ENCODE measurements at regions not wholly inside any gene's neighbourhood (a gene's known extent, or its start where the extent isn't known, plus 50 kb on each side); places are given as distances from the start of the nearest gene placed in this dataset.

DNA sequence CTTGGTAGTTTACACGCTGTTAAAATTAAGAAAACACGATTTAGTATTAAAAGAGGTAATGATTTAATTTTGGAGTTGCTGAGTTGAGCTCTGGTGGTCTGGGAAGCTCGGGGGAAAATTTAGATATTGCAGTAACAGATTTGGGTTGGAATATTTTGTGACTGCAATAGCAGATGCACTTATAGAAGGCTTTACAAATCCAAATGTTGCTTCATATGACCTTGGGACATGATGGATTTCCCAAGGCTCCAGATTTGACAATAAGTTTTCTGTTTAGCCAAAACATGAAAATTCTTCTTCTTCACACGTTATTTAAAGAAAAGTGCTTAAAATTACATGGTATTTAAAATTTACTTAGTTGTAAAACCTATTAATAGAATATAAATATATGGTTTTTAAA, 302.0 kb downstream of the SPRY1 start:
- DNase-seq (ENCODE audit: low read depth) = no peak
- no peak overlapping the region for H3K4me3 ChIP-seq (ENCODE audit: low read depth, low read length)
- TF ChIP-seq, protein P1, sequence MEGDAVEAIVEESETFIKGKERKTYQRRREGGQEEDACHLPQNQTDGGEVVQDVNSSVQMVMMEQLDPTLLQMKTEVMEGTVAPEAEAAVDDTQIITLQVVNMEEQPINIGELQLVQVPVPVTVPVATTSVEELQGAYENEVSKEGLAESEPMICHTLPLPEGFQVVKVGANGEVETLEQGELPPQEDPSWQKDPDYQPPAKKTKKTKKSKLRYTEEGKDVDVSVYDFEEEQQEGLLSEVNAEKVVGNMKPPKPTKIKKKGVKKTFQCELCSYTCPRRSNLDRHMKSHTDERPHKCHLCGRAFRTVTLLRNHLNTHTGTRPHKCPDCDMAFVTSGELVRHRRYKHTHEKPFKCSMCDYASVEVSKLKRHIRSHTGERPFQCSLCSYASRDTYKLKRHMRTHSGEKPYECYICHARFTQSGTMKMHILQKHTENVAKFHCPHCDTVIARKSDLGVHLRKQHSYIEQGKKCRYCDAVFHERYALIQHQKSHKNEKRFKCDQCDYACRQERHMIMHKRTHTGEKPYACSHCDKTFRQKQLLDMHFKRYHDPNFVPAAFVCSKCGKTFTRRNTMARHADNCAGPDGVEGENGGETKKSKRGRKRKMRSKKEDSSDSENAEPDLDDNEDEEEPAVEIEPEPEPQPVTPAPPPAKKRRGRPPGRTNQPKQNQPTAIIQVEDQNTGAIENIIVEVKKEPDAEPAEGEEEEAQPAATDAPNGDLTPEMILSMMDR (IDR thresholded peaks at IDR 0.05; ENCODE audit: insufficient read depth, low read depth, low read length, missing control alignments) = no peak

DNA sequence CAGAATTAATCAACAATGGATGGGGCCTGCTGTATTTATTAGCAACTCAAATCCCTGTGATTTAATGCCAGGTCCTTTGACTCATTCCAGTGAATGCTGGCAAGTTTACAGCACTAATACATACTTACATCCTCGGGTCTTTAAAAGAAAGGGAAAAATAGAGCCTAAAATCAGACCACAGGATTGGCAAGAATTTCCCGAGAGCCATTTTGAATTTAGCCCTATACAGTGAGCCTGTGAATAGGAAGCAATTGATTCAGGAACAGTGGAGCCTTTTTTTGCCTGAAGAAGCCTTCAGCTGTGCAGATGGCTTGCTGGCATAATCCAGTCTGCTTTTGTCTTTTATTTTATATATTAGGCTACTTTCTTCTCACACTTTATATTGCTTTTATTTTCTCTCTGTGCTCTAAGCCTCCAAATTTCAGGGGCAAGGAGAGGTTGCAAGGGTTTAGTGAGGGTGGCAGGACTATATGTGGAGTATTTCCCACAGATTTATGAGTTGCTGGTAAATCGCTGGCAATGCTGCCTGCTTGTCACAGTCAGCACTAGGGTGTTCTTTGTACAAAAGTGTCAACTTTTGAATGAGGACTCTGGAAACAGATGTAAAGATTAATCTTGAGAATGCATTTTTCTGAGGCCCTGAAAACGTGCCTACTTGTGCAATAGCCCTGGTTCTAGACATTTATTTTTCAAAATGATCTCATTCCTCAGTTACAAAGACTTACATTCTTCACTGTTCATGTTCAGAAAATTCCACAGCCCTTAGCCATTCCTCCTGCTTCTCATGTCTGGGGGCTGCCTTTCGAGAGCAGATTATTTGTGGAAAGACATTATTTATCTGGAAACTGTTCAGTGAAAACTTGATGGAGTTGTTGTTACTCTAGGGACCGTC, 303.5 kb downstream of the SPRY1 start:
- DNase-seq (ENCODE audit: low read depth) = no peak
- TF ChIP-seq, protein P1 (IDR thresholded peaks at IDR 0.05; ENCODE audit: insufficient read depth, low read depth, low read length, missing control alignments) = no peak
- no peak overlapping the region for H3K4me3 ChIP-seq (ENCODE audit: low read depth, low read length)

DNA sequence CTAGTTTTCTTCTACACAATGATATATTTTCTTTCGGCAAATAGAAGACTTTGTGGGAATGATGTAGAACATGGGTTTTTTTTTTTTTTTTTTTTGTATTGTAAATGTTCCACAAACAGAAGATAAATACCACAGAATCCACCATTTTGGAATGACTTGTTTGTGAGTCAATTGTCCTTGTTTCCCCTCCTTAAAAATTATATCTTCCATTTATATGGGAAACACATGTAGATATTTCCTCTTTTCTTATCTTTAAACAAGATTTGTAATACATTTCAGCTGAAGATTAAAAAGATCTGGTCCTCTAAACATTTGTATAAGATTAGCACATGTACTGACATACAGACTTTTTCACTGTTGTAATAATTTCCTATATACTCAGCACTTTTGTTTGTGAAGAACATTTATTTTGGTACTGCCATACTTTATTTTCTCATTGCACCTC, 304.6 kb downstream of the SPRY1 start:
- H3K4me3 ChIP-seq (ENCODE audit: low read depth, low read length) = no peak overlapping the region
- TF ChIP-seq, protein P1 (IDR thresholded peaks at IDR 0.05; ENCODE audit: insufficient read depth, low read depth, low read length, missing control alignments) = no peak
- DNase-seq (ENCODE audit: low read depth) = no peak

DNA sequence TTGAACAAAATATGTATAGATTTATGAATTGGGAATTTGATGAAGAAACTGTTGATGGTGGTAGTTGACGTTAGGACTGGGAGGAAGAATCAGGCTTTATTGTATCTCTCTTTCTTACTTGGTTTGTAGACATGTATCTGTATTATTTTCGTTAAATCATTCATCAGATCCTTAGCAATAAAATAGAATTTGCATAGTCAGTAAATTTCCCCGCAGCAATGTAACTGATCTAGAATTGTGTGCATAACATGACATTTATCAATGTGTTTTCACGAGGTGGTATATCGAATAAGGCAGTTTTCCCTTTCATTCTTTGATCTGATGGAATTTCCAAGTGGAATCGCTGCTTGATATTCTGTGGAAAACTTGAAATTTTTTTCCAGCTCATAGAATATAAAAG, 308.8 kb downstream of the SPRY1 start:
- TF ChIP-seq, protein P1 (IDR thresholded peaks at IDR 0.05; ENCODE audit: insufficient read depth, low read depth, low read length, missing control alignments) = no peak
- H3K4me3 ChIP-seq (ENCODE audit: low read depth, low read length) = no peak overlapping the region
- no peak for DNase-seq (ENCODE audit: low read depth)

DNA sequence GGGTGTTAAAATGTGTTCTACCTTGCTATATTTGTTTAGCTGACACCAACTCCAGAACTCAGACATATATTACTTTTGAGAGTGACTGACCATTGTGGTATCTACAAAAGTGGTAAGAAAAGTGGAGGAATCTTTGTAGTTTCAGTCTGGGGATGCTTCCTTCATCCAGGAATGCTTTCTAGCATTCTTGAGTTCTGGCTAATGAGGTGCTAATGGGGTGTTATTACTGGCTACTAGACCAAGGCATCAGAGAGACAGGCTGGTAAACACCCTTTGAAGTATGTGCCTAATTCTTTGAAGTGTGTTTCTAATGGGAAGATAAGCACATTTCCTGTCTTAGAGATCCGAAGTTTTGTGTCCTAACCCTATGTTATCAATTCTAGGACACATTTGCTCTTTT, 310.4 kb downstream of the SPRY1 start:
- no peak overlapping the region for H3K4me3 ChIP-seq (ENCODE audit: low read depth, low read length)
- TF ChIP-seq, protein P1 (IDR thresholded peaks at IDR 0.05; ENCODE audit: insufficient read depth, low read depth, low read length, missing control alignments) = no peak
- no peak for DNase-seq (ENCODE audit: low read depth)

DNA sequence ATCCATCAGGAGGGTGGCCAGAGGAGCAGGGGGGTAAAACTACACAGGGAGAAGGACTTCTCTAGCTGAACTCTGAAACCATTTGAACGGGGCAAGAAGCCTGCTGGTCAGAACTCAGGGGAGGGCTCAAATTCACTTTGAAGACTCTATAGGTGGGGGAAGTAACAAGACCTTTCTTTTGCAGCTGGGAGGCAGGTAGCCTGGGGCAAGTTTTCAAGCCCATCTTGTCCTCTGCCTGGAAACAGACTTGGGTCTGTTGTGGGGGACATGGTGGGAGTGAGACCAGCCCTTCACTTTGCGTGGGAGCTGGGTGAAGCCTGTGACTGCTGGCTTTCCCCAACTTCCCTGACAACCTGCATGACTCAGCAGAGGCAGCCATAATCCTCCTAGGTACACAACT, 312.3 kb downstream of the SPRY1 start:
- H3K4me3 ChIP-seq (ENCODE audit: low read depth, low read length) = no peak overlapping the region
- DNase-seq (ENCODE audit: low read depth) = no peak
- TF ChIP-seq, protein P1 (IDR thresholded peaks at IDR 0.05; ENCODE audit: insufficient read depth, low read depth, low read length, missing control alignments) = no peak

All from GM12865 (cell line).